ENCODE measurements at regions not wholly inside any gene's neighbourhood (a gene's known extent, or its start where the extent isn't known, plus 50 kb on each side); places are given as distances from the start of the nearest gene placed in this dataset.

GRCh38 chr7:25361863-25362262 lies 133.6 kb upstream of the NPVF start:
- Histone ChIP-seq H3K27me3 (ENCODE audit: low read depth) (no peaks in the 10 kb centered on the region), H3K4me1 (no peaks in the 10 kb centered on the region), H3K27ac (replicated peaks) (no peak overlapping the region), H3K9me3 (replicated peaks) (no peaks in the 10 kb centered on the region), H3K4me3 (no peak overlapping the region), H3K36me3 (no peaks in the 10 kb centered on the region)
- TF ChIP-seq CTCF (IDR thresholded peaks at IDR 0.05; ENCODE audit: borderline replicate concordance), result no peak
- intact Hi-C loops (cut with micrococcal nuclease), result no loop called here
- no peak for DNase-seq

GRCh38 chr7:25368599-25369201 lies 140.4 kb upstream of the NPVF start:
- H3K9me3 ChIP-seq (replicated peaks), result peaks cover 32% of the 10 kb centered on the region
- H3K36me3 ChIP-seq, result no peaks in the 10 kb centered on the region
- TF ChIP-seq CTCF (IDR thresholded peaks at IDR 0.05; ENCODE audit: borderline replicate concordance), result no peak
- no peak for DNase-seq
- no peak overlapping the region for H3K27ac ChIP-seq (replicated peaks)
- no peak overlapping the region for H3K4me3 ChIP-seq
- intact Hi-C loops (cut with micrococcal nuclease), result no loop called here
- H3K4me1 ChIP-seq, result no peaks in the 10 kb centered on the region
- peaks cover 5% of the 10 kb centered on the region for H3K27me3 ChIP-seq (ENCODE audit: low read depth)

- intact Hi-C loops (cut with micrococcal nuclease), result no loop called here
- Histone ChIP-seq H3K4me1 (no peaks in the 10 kb centered on the region), H3K27ac (replicated peaks) (no peak overlapping the region), H3K4me3 (no peak overlapping the region), H3K36me3 (no peaks in the 10 kb centered on the region), H3K27me3 (ENCODE audit: low read depth) (peaks cover 5% of the 10 kb centered on the region), H3K9me3 (replicated peaks) (peaks cover 32% of the 10 kb centered on the region)
- DNase-seq, result peak; percentile 53
- TF ChIP-seq CTCF (IDR thresholded peaks at IDR 0.05; ENCODE audit: borderline replicate concordance), result no peak
These were observed 141.5 kb upstream of the NPVF start for GRCh38 chr7:25369786-25370185.

- Histone ChIP-seq H3K36me3 (no peaks in the 10 kb centered on the region), H3K27me3 (ENCODE audit: low read depth) (peaks cover 5% of the 10 kb centered on the region), H3K27ac (replicated peaks) (no peak overlapping the region), H3K9me3 (replicated peaks) (peaks cover 32% of the 10 kb centered on the region), H3K4me1 (no peaks in the 10 kb centered on the region), H3K4me3 (no peak overlapping the region)
- intact Hi-C loops (cut with micrococcal nuclease), result no loop called here
- no peak for DNase-seq
- TF ChIP-seq CTCF (IDR thresholded peaks at IDR 0.05; ENCODE audit: borderline replicate concordance), result no peak
These were observed 143.7 kb upstream of the NPVF start for GRCh38 chr7:25371972-25372371.

GRCh38 chr7:25375805-25376600 lies 147.7 kb upstream of the NPVF start:
- no peak overlapping the region for H3K27ac ChIP-seq (replicated peaks)
- H3K4me3 ChIP-seq, result no peak overlapping the region
- no peaks in the 10 kb centered on the region for H3K4me1 ChIP-seq
- H3K36me3 ChIP-seq, result no peaks in the 10 kb centered on the region
- no peak for TF ChIP-seq CTCF (IDR thresholded peaks at IDR 0.05; ENCODE audit: borderline replicate concordance)
- H3K27me3 ChIP-seq (ENCODE audit: low read depth), result no peaks in the 10 kb centered on the region
- peaks cover 26% of the 10 kb centered on the region for H3K9me3 ChIP-seq (replicated peaks)
- intact Hi-C loops (cut with micrococcal nuclease), result no loop called here
- DNase-seq, result no peak

Measured in left ventricle myocardium inferior (tissue), 1 donor.